Activated B cell treated with CpG ODN at 0.5 μM for 24 hours (primary cell): ENCODE measurements at regions not wholly inside any gene's neighbourhood (a gene's known extent, or its start where the extent isn't known, plus 50 kb on each side); places are given as distances from the start of the nearest gene placed in this dataset.

Source experiments
- ATAC-seq: fragments of 200-7000 bp; cut with Tn5 transposase; one replicate; pipeline ENCODE4 v1.10.0; 2021; ENCODE audit warnings: low read depth, mild to moderate bottlenecking, moderate library complexity
- CTCF ChIA-PET: fragments of 350-600 bp; sonication (Branson Sonifier 250); formaldehyde crosslinking; loops from one replicate; lab custom pipeline; 2021; ENCODE audit warnings: antibody characterized with exemption; lab: Charles Lee
- POLR2A ChIA-PET: fragments of 350-600 bp; sonication (Branson Sonifier 250); formaldehyde crosslinking; loops from one replicate; lab custom pipeline; 2021; ENCODE audit warnings: antibody characterized with exemption; lab: Charles Lee
- DNase-seq: peaks from one replicate; pipeline ENCODE4 v3.0.0; 2022
- H3K27ac Mint-ChIP-seq: one replicate; pipeline ENCODE4 v1.8.0; 2020; ENCODE audit warnings: mixed read lengths
- H3K27me3 Mint-ChIP-seq: one replicate; pipeline ENCODE4 v1.8.0; 2021; ENCODE audit warnings: mixed read lengths
- H3K36me3 Mint-ChIP-seq: one replicate; pipeline ENCODE4 v1.8.0; 2021; ENCODE audit warnings: low read depth, mixed read lengths
- H3K4me1 Mint-ChIP-seq: one replicate; pipeline ENCODE4 v1.8.0; 2021; ENCODE audit warnings: mixed read lengths
- H3K4me3 Mint-ChIP-seq: one replicate; pipeline ENCODE4 v1.8.0; 2020; ENCODE audit warnings: mild to moderate bottlenecking, mixed read lengths
- H3K9me3 Mint-ChIP-seq: one replicate; pipeline ENCODE4 v1.8.0; 2020; ENCODE audit warnings: mixed read lengths
- intact Hi-C: fragments of 100-400 bp; cut with micrococcal nuclease; formaldehyde crosslinking; loops from one replicate; pipeline ENCODE4 v1.15.1; 2024
- TF ChIP-seq, protein P1 (sequence below): fragments of 200-600 bp; IDR thresholded peaks from one replicate; pipeline ENCODE4 v1.8.0; 2022; ENCODE audit warnings: antibody characterized with exemption, mild to moderate bottlenecking

DNA sequence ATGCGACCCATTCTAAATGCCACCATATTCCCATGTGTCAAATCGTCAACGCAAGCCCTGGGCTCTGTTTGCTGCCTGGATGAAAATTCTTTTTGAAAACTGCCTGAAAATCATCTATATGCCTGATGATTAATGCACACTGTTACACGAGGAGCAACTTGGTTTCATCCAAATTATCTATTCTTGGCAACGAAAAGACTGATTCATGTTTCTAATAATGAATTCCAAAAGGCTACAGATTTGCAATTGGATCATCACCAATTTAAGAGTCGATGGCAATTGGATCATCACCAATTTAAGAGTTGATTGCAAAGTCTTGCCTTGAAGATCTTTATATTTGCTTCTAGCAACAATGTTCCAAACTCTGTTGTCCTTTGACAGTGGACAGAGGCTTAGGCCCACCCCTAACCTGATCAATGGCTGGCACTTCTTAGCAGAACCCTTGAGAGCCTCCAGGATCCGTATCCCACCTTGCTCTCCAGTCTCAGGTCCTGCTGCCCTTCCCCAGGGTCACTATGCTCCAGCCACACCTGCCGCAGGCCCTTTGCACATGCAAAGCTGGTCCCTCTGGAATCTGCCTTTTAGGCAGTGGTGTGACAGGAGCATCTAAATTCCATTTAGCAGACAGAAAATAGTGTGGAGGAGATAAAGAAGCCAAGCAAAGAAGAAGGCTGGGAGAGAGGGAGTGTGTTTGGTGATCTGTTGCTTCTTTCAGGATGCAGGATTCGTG lies 460.9 kb upstream of the SULF2 start:
- no peaks in the 10 kb centered on the region for H3K9me3 Mint-ChIP-seq
- intact Hi-C loops, result no loop called here
- ATAC-seq, result no peak
- peaks cover 10% of the 10 kb centered on the region for H3K27me3 Mint-ChIP-seq
- no peak overlapping the region for H3K27ac Mint-ChIP-seq
- no peaks in the 10 kb centered on the region for H3K4me1 Mint-ChIP-seq
- no peak for DNase-seq
- TF ChIP-seq, protein P1, sequence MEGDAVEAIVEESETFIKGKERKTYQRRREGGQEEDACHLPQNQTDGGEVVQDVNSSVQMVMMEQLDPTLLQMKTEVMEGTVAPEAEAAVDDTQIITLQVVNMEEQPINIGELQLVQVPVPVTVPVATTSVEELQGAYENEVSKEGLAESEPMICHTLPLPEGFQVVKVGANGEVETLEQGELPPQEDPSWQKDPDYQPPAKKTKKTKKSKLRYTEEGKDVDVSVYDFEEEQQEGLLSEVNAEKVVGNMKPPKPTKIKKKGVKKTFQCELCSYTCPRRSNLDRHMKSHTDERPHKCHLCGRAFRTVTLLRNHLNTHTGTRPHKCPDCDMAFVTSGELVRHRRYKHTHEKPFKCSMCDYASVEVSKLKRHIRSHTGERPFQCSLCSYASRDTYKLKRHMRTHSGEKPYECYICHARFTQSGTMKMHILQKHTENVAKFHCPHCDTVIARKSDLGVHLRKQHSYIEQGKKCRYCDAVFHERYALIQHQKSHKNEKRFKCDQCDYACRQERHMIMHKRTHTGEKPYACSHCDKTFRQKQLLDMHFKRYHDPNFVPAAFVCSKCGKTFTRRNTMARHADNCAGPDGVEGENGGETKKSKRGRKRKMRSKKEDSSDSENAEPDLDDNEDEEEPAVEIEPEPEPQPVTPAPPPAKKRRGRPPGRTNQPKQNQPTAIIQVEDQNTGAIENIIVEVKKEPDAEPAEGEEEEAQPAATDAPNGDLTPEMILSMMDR, result no peak
- H3K36me3 Mint-ChIP-seq, result no peaks in the 10 kb centered on the region
- ChIA-PET CTCF (no interaction called here), POLR2A (no interaction called here)
- H3K4me3 Mint-ChIP-seq, result no peak overlapping the region

DNA sequence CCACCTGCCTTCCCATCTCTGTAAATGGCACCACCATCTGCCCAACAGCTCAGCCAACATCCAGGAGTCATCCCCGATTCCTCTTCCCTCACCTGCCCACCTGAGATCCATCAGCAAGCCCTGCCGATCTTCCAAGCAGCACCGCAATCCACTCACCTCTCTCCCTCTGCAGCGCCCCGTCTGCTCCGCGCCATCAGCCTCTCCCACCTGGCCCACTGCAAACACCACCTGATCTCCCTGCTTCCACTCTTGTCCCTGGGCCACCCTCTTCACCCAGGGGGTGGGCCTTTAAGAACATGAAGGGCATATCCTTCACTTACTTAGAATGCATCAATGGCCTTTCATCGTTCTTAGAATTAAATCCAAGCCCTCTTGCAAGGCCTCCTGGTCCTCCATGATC lies 457.3 kb upstream of the SULF2 start:
- H3K9me3 Mint-ChIP-seq, result no peaks in the 10 kb centered on the region
- intact Hi-C loops, result no loop called here
- H3K4me1 Mint-ChIP-seq, result no peaks in the 10 kb centered on the region
- ATAC-seq (no peak), DNase-seq (no peak)
- CTCF ChIA-PET, result no interaction called here
- H3K27me3 Mint-ChIP-seq, result peaks cover 12% of the 10 kb centered on the region
- TF ChIP-seq, protein P1, result no peak
- no peak overlapping the region for H3K4me3 Mint-ChIP-seq
- H3K36me3 Mint-ChIP-seq, result no peaks in the 10 kb centered on the region
- H3K27ac Mint-ChIP-seq, result no peak overlapping the region
- POLR2A ChIA-PET, result no interaction called here

DNA sequence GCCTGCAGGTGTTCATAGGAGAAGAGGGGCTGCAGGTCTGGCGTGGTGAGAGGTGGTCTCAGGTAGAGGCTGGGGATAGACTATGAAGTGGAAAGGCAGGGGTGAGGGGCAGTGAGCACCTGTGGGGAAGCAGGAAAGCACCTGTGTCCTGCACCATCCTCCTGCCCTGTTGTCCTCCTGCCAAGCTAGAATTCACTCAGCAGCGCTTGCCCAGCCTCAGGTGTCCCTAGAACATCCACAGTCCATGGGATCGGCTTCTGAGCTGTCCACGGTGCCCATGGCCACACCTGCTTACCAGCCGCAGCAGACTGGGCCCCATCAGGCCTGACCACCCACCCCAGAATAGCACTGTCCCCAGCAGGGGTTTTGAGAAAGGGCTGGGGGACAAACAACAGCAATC lies 456.2 kb upstream of the SULF2 start:
- Mint-ChIP-seq H3K4me3 (no peak overlapping the region), H3K9me3 (no peaks in the 10 kb centered on the region), H3K27me3 (peaks cover 12% of the 10 kb centered on the region), H3K36me3 (no peaks in the 10 kb centered on the region), H3K4me1 (no peaks in the 10 kb centered on the region), H3K27ac (no peak overlapping the region)
- no peak for ATAC-seq
- no peak for DNase-seq
- intact Hi-C loops, result no loop called here
- TF ChIP-seq, protein P1, result no peak
- ChIA-PET POLR2A (no interaction called here), CTCF (no interaction called here)

DNA sequence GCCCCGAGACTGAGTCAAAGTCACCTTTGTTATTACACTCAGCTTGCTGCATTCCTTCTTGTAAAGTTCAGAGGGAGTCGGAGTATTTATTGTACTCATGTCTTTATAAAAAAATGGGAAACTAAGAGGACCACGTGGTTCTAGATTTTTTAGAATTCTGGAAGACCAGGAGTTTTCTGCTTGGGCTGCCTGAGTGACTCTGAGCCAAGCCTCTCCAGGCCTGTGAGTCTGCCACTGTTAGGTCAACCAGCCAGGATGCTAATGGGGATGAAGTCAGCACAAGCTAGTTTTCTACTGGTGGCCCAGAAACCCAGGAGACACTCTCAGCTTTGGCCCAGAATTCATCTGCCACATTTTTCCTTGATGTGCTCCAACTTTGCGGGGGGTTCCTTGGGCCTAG lies 453.5 kb upstream of the SULF2 start:
- ATAC-seq (no peak), DNase-seq (no peak)
- Mint-ChIP-seq H3K27me3 (peaks cover 9% of the 10 kb centered on the region), H3K9me3 (no peaks in the 10 kb centered on the region), H3K4me1 (no peaks in the 10 kb centered on the region), H3K4me3 (no peak overlapping the region), H3K36me3 (no peaks in the 10 kb centered on the region), H3K27ac (no peak overlapping the region)
- ChIA-PET CTCF (no interaction called here), POLR2A (no interaction called here)
- intact Hi-C loops, result no loop called here
- TF ChIP-seq, protein P1, result no peak

DNA sequence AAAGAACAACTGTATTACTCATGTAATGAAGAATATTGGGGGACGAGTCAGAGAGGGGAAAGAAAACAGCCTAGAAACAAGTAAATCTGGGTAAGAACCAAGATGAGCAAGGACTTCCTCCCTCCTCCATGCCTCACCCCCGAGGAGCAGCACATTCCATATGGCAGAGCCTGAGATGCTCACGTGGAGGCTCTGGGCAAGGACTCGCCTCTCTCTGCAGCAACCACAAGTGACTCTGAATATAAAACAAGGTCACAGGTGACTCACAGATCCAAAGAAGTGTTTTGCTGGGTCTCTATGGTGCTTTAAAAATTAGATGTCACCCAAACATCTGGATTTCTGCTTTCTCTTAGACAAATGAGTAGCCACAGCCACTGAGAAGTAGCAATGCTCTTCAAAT lies 453.0 kb upstream of the SULF2 start:
- DNase-seq, result no peak
- ChIA-PET POLR2A (no interaction called here), CTCF (no interaction called here)
- no peak for ATAC-seq
- Mint-ChIP-seq H3K27me3 (peaks cover 9% of the 10 kb centered on the region), H3K4me3 (no peak overlapping the region), H3K36me3 (no peaks in the 10 kb centered on the region), H3K9me3 (no peaks in the 10 kb centered on the region), H3K27ac (no peak overlapping the region), H3K4me1 (no peaks in the 10 kb centered on the region)
- TF ChIP-seq, protein P1, result no peak
- intact Hi-C loops, result no loop called here
